Activated CD4-positive, CD25-positive, alpha-beta regulatory T cell treated with anti-CD3 and anti-CD28 coated beads, Interleukin-2, amount 50 U/mL, for 16 hours (primary cell): ENCODE measurements at regions not wholly inside any gene's neighbourhood (a gene's known extent, or its start where the extent isn't known, plus 50 kb on each side); places are given as distances from the start of the nearest gene placed in this dataset.

Experiments used
- DNase-seq: peaks from one replicate; pipeline ENCODE4 v3.0.0-alpha.2; 2020; ENCODE audit warnings: low read depth, low spot score

- DNase-seq, result no peak
Observed at GRCh38 chr22:27283240-27283639, 518.3 kb downstream of the MN1 start.

DNA sequence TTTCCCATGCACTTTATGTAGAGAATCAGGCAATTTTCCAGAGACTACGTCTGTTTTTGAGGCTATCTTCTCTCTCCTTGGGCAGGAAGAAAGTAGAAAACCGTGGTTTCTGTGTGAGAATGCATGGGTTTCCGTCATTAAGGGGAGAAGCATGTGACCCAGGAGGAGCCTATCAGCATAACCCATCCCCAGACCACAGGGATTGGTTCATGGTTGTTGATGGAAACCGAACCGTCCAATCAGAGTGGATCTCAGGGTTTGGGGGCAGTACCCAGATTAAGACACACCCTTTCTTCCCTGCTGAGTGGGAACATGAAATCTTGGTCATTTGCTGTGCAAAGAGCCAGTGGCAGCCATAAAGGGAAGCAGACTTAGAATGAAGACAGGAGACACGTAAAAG, 517.8 kb downstream of the MN1 start:
- DNase-seq, result no peak

DNA sequence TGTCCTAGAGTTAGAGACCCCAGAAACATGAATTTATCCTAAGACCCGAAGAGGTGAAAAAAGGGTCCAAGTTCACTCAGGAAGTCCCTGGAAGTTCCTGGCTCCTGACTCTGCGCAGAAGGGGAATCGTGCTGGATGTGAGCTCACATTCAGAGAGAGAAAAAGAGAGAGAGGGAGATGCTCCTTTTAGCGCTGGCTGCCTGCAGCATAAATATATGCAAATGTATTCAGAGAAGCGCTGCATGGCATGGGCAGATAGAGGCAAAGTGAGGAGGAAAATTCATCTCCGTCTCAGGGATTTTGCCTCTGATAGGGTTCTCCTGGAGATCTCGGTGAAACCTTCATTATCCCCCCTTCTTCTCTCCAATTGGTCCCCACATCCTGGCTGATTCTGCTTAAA, 517.2 kb downstream of the MN1 start:
- no peak for DNase-seq

GRCh38 chr22:27286711-27287110, 514.8 kb downstream of the MN1 start:
- no peak for DNase-seq

GRCh38 chr22:27292542-27293299, 508.8 kb downstream of the MN1 start:
- no peak for DNase-seq

DNA sequence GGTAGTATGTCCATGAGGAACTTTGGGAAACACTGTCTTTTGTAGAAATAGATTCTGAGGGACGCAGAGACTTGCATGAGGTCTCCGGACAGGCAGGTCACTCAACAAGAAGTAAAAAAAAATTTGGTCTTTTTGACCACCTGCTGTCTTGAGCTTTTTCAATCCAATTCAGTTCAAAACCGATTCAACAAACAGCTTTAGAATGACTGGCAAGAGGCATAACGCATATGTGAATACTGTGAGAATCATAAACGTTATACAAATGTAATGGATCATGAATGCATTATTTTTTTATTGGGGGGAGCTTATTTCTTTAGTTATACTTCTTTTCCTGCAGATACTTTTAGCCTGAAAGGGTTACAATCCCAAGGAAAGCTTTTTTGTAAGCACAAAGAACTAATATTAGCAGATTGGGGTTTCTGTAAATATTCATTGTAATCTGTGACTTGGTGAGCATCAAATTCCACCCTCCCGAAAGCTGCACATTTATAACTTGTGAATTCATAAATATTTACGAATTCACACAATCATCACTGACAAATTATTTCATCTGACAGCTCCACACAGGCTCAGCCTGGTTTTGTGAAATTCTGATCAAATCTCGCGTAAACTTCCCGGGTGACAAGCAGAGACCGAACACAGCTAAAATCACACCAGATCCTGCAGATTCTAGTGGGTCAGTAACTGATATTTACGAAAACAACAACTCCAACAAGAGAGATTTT, 507.7 kb downstream of the MN1 start:
- DNase-seq, result no peak

- DNase-seq, result no peak
Observed at GRCh38 chr22:27295040-27295439, 506.5 kb downstream of the MN1 start.

GRCh38 chr22:27295605-27296004, 506.0 kb downstream of the MN1 start:
- DNase-seq, result no peak

GRCh38 chr22:27296091-27296675, 505.4 kb downstream of the MN1 start:
- DNase-seq, result no peak

DNA sequence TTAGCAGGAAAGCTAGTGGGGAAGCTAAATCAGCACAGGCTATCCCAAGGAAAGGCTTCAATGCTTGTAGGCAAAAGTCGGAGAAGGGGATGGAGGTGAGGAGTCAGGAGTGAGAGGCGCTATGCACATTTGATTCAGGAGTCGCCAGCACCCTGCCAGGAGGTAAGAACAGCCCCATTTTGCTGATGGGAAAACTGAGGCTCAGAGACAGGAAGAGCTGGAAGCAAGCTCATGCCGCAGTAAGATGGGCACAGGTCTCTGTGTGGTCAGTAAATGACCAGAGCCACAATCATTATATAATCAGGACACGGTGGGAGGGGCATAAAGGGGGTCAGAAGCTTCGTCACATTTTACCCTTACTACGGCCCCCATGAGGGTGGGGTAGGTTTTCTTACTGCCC, 504.4 kb downstream of the MN1 start:
- no peak for DNase-seq

DNA sequence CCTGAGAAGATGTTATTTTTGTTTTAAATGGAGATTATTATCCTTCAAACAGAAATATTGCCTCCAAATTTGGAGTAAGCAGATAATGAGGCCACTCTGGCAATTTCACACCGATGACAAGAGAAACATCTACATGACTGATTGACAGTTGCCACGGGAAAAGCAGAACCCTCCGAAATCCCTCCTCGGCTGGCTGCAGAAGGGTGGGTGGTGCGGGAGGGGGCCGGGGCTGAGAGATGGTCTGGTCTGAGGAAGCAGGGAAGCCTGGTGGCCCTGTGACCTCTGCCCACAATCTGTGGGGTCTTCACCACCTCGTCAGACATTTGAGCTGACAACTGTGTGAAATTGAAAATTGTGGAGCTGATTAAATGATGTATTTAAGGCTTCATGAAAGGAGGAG, 503.2 kb downstream of the MN1 start:
- DNase-seq, result no peak

DNA sequence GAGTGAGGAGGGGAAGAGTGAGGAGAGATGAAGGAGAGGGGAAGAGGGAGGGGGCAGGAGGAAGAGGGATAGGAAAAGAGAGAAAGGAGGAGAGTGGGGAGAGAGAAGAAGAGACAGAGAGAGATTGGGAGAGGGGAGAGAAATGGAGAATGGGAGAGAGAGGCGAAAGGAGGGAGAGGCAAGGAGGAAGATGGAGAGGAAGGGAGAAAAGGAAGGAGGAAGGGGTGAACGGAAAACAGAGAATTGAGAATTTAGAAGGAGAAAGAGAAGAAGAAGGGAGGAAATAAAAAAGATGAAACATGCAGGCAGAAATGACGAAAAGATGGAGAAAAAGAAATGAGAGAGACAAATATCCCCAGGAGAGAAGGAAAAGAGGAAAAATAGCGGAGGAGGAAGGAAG, 502.8 kb downstream of the MN1 start:
- no peak for DNase-seq

- DNase-seq, result no peak
Observed at GRCh38 chr22:27299181-27300085, 502.1 kb downstream of the MN1 start.

- DNase-seq, result no peak
Observed at GRCh38 chr22:27300536-27301285, 500.8 kb downstream of the MN1 start.

- DNase-seq, result no peak
Observed at GRCh38 chr22:27302501-27302900, 499.1 kb downstream of the MN1 start.

DNA sequence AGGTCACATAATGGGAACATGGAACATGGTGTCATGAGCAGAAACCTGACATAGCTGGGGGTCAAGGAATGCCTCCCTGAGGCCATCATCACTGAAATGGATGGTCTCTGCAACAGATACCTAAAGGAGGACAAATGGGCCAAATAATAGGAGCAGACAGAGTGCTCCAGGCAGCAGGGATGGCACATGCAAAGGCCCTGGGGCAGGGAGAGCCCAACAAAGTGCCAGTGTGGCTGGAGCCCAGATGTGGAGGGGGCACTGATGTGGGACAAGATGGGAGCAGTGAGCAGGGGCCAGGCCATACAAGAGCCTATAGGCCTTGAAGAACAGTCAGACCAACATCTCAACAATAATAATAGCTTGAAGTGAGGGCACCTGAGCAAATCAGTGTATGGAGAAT, 497.8 kb downstream of the MN1 start:
- no peak for DNase-seq

DNA sequence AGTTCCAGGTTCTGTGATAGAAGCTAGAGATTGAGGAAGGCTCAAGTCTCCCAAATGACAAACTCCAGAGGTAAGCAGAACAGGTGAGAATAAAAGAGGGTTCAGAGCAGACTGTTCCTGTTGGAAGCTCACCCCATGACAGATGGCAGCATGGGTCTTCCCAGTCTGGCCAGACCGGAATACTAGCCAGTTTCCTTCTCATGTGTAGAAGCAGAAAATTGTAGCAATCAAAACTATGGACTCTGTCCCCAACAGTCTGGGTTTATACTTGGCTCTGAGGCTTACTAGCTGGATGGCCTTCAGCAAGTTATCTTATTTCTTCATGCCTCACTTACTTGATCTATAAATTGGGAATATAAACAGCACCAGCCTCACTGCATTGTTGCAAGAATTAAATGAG, 494.8 kb downstream of the MN1 start:
- no peak for DNase-seq

DNA sequence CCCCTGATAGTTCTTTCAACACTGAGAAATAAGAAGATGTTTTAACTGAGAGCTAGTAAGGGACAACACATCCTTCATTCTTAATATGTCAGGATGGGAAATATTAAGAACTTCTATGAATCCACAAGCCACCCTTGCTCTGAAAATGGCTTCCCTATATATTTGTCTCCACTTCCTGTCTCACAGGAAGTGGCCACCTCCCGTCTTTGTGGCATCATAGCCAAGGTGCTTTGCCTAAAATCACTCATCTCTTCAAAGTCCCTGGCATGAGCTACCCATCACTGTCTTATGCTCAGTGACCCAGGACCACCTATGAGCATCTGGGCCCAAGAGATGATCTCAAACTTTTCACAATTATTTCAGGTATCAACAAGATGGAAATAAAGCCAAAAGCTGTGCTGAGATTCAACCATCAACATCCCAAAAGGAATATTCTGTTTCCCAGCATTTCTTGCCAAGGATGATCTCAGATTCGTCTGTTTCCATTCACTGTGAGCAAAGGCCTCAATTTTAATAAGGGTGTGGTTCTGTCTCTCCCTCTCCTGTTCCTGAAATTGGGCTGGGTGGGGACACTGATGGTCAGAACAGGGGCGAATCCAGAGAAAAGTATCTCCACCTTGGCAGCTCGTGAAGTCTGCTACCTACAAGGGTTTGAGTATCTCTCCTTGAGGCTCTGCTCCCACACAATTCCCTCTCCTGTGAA, 493.9 kb downstream of the MN1 start:
- DNase-seq, result no peak

- DNase-seq, result no peak
Observed at GRCh38 chr22:27308513-27308912, 493.0 kb downstream of the MN1 start.

DNA sequence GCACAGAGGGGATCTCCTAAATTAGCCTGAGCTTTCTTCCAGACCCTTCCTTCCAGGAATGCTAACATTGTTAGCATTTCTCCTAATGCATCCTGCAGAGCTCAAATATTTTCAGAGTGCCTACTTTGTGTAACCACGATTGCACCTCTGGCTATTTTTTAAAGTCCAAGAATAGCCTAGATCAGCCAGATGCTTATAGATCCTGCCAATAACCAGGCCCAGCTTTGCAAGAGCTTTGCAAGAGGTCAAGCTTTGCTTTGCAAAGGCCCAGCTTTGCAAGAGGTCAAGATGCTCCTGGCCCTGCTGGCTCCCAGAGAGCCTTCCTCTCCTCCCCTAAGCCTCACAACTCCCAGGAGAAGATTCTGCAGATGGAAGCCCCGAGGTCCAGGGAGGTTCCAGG, 491.9 kb downstream of the MN1 start:
- DNase-seq, result no peak
